HG03469 (cell line): ENCODE measurements at regions not wholly inside any gene's neighbourhood (a gene's known extent, or its start where the extent isn't known, plus 50 kb on each side); places are given as distances from the start of the nearest gene placed in this dataset.

Experiments
- ATAC-seq: cut with Tn5 transposase; IDR thresholded peaks from one replicate; pipeline ENCODE4 v1.9.1; 2021; ENCODE audit warnings: mild to moderate bottlenecking, moderate library complexity, moderate number of reproducible peaks; ENCODE audit not compliant: unreplicated experiment

DNA sequence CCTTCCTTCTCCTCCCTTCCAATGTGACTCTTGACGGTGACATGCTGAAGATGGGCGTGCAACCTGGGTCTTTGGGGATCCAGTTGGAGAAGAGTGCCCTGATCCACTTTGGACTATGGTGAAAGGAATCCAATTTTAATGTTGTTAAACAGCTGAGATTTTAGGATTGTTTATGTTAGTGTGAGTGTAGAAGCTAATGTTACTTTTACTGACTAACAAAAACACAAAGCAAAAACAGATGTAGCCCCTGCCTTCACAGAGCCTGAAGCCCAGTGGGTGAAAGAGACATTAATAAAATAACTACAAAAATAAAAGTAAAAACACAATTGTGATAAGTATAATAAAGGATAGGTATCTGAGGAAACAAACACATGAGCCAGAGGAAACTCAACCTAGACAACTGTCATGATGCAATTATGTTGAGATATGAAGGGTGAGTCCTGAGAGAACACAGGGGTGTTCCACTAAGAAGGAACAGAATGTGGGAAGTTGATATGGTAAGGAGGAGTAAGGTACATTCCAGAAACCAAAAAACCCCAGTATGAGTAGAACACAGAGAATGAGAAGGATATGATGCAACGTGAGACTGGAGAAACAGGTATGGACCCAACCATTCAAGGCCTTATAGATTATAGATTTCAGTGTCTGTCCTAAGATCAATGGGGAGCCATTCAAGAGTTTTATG, 115.1 kb upstream of the PMFBP1 start:
- ATAC-seq: no peak

DNA sequence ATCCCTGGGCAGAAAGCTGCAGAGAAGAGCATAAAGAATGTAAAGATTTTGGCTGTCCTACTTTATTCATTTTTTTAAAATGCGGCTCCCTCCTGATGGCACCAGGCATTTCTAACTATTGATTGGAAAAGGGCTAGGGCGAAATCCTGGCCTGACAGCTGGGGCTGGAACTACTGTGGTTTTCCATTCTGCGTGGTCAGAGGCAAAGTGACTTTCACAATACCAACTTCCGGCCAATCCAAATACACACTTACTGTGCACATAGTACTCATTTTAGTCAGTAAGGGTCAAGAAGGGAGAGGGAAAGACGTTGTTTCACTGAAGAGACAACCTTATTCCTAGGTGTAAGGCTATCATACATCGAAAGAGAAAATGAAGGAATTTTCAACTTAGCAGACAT, 113.8 kb upstream of the PMFBP1 start:
- no peak for ATAC-seq

DNA sequence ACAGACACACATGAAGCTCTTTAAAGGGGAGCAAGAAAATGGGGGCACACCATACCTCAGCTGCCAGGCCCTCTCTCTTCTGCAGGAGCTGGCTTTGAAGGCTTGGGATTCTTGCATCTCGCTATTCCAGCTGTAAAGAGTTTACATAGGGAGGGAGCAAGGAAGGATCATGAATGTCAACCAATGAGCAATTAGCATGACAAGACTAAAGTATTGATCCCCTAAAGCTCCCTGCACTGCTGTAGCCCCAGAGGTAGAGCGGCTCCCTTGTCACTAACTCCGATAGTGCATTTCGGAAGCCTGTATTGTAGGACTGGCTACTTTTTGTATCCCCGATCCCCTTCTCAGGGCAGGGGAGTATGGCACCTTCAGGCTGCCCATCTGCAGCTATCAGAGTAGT, 113.4 kb upstream of the PMFBP1 start:
- ATAC-seq: no peak

DNA sequence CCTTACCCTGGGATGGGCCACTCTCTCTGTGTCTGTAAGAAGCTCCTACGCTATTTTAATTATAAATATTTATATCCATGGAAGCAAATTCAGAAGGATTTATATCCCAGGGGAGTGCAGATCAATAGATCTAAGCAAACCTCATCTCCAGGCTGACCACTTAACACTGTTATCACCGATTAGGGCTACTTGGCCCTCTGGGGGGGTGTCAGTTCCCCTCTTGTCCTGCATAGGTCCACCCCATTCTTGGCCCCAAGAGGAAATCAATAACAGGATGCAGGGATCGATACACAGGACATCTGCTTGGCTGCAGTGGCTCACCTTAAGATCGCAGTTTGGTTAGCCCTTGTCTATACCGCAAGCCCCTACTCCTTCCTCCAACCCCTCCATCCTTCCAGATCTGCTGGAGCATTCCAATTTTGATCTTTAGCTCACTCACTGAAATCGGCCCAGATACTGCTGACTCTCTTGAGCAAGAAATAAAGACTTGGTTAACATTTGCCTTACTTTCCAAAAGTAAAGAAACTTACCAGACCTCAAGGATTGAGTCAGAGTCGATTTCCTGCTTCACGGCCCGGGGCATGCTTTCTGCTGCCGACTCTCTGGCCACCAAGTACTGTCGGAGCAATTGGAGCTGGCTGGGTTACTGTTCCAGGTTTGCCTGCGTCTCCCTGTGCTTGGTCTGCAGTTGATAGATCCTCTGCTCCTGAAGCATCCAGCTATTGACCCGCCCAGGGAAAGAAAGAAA, 112.3 kb upstream of the PMFBP1 start:
- ATAC-seq: no peak

DNA sequence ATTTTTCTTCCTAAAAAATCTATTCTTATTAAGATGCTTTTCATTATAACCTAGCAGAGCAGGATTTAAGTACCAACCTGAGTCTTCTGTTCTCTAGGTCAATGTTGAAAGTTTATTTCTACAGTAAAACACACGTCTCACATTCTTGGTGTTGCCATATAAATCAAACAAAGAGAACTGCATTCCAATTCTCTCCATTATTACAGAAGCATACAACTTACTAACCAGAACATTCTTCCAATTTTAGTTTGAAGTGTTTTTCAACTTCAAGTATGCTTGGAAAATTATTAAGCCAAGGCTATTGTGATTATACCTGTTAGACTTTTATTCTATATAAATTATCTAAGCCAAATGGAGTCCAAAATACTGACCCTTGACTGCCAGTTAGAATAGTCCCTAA, 110.4 kb upstream of the PMFBP1 start:
- no peak for ATAC-seq

DNA sequence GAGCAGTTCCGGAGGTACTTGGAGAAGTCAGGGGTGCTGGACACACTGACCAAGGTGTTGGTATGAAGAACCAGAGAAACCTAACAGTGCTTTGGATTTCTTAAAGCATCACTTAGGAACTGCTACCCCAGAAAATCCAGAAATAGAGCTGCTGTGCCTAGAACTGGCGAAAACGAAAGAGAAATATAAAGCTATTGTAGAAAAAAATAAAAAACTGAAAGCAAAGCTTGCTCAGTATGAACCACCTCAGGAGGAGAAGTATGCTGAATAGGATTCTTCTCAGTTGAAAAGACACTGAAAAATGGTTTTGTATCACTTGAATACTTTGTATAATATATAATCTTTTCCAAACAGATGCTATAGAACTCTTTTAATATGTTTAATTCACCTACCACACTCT, 106.3 kb upstream of the PMFBP1 start:
- ATAC-seq: no peak

DNA sequence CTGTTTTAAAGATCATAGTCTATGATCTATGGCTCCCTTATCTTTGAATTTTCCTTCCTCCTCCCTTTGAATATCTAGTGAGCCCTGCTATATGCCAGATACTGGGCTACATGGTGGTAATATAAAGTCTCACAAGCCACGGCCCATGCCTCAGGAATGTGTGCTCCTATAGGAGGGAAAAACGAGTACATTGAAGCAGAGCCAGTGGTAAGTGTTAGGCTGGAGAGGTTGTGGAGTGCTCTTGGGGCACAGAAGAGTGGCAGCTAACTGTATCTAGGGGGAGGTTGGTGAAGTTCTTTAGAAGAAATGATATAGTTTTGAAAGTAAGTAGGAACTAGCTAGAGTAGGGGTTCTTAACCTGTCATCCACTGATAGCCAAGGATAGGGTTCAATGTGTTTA, 105.8 kb upstream of the PMFBP1 start:
- no peak for ATAC-seq

DNA sequence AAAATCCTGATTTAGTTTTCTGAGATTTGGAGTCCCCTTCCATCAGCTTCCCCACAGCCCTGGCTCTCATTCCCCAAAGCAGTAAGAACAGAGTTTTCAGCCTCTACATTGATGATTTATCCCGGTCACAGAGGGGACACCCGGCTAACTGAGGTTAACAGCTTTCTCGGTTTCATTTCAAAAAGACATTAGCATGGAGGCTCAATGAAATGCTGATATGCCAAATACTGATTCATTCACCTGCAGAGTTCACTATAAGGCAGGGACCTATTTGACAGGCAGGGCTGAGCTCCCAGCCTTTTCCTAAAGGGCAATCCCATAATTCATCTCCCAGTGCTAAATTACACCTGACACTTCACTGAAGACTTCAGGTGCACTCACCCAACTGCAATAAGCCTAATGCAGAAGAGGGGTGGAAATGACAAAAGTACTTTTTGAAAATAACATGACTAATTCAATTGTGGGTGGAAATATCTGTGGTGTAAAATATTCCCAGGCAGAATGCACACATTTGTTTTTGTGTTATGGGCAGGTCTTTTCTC, 99.8 kb upstream of the PMFBP1 start:
- ATAC-seq: no peak

DNA sequence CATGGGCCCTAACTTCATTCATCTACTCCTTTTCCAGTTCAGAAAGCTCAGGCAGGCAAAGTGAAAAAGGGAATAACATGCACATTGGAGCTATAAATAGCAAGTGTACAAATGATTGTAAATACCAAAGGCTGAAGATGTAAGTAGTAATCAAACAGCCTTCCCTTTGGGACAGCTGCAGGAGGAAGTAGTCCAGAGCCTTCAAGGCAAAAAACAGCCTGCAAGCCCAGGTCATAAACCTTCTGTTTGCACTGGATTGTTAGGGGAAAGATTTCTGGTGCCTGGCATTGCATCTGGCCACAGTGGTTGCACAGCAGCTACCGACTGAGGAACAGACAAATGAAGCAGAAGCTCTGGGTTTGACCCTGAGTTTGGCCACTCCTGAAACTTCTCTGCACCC, 98.6 kb upstream of the PMFBP1 start:
- ATAC-seq: no peak

DNA sequence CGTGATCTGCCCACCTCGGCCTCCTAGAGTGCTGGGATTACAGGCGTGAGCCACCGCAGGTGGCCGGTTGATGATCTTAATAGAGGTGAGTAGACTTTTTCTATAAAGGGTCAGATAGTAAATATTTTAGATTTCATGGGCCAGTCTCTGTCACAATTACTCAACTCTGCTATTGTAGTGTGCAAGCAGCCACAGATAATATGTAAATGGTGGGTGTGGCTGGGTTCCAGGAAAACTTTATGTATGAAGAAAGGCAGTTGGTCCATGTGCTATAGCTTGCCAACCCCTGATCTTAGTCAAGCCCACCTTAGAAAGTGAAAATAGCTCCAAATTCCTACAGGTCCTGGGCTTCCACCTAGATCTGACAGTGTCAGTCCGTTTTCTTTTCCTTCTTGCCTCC, 94.9 kb upstream of the PMFBP1 start:
- no peak for ATAC-seq

DNA sequence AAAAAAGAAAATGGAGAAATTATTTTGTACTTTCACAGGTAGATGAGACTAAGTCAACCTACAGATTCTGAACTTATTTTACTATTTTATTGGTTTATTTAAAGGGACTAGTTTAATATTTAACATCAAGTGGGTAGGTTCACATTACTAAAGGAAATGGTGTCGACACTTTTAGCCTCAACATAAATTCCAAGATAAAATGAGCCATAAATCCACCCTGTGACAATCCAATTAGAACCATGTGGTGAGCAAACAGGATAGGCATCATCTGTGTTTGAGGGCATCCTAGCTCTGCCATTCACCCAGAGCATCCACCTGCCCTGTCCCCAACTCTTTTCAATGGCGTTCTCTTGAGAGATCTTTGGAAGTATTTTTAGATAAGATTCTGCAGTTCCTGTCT, 92.8 kb upstream of the PMFBP1 start:
- ATAC-seq: no peak

DNA sequence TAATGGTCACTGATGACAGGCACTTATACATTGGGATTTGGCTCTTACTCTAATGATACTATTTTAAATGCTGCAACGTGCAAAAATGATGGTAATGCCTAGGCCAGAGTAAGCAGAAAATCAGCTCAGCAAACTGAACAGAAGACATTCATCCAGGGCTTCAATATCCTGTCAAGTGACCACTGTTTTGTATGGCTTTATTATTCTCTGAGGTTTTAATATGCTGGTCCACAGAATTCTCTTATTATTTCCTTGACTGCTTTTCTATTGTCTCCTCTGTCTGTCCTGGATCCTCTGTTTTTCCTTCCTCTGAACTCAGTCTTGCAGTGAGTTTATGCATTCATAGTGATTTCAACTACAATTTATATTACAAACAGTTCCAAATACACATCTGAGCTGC, 90.8 kb upstream of the PMFBP1 start:
- ATAC-seq: no peak

DNA sequence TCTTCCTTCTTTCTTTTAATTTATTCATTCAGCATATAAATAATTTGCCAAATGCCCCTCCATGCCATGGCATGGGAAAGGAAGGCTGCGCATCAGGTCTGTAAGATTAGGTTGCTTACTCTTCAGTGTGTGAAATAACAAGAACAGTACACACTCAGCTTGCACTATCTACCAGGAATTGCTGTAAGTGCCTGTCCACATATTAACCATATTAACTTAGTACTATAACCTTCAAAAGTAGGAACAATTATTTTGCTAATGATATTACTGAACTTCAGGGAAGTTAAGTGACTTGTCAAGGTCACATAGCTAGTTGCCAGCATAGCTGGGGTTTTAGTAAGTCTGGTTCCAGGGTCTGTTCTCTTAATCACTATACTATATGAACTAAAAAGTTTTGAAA, 89.2 kb upstream of the PMFBP1 start:
- no peak for ATAC-seq

DNA sequence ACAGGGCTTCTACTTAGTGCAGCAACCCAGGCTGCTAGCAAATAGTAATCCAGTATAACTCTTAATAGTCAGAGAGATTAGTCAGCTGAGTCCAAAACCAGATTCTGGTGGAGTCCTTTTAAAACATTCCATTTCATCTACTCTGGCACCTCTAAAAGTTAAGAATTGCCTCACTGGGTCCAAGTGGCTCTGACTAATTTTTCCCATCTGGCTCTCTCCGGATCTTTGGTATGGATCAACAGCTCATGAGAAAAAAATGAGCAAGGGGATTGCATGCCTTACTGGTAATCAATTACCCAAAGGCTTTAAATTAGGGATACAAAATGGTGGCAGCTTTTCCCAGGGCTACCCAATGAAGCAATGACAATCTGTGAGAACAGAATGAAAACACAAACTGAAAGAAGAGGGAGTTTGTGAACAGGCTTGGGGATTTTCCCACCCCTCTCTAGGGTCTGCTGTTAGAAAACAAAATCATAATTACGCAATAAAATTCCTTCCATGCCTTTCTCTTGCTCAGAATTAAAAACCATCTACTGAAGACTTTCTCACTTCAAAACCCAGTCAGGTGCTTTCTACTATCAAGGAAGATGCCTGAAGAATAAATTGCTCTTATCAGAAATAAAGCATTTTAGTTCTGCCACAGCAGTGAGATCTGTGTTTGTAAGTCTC, 84.6 kb upstream of the PMFBP1 start:
- no peak for ATAC-seq

DNA sequence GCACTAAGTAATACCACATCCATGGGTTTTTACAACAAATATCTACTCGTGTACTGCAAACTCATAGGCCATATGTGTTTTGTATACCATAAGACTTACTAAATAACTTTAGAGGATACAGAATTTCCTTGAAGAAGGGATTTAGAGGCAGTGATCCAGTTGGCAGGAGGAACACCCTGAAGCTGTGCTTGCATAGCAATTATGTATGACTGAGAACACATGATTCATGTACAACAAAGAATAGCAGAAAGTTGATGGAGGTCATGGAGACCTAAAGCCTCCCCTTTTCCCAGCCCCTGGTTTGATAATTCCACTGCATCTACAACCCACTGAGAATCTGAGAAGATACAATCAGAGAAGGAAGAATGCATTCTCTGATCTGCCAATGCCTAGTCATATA, 83.8 kb upstream of the PMFBP1 start:
- ATAC-seq: no peak

DNA sequence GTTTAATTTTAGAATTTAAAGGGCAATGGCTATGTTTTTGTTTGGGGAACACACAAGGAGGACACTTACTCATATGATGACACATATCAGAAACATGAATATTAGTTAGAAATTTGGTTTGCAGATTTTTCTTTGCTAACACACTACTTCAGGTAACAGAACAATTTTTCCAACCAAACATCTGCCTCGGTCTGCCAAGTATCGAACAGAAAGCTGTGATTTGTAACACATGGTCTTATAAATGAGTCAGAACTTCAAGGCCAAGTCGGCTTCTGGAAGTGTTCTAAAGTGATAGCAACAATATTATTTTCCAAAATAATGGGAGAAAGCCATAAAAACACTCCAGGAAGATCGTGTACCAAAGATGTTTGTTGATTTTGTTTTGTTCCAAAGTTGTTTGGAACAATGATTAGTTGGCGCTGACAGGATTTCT, 75.9 kb upstream of the PMFBP1 start:
- no peak for ATAC-seq

DNA sequence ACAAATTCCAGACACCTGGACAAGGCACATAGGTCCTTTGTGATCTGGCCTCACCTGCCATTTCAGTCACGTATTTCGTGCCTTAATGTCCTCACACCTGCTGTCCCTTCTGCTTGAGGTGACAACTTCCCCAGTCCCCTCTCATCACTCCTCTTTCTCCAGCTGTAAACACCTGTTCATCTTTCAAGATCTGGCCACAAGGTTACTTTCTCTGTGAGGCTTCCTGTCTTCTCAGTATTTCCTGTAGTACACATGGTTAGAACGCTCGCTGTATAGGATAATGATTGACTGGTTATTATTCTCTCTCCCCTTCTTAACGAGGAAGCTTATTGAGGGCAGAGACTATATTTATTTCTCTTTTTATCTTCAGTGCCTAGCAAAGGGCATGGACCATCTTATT, 74.5 kb upstream of the PMFBP1 start:
- ATAC-seq: peak; percentile 57

DNA sequence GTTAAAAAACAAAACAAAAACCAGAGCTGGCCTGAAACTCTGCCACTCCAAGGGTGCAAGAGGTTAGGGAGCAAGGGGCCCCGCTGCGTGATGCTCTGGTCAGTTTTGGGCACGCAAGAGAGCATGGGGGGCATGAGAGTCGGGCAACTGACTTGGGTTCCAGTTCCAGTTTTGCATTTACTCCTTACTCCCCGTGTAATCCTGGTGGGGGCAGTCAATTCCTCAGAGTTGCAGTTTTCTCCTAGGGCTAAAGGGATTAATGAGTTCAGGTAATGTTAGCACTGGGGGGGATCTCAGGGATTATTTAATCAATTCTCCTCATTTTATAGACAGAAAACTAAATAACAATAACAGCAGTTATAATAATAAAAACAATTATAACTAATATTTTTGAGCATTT, 72.9 kb upstream of the PMFBP1 start:
- no peak for ATAC-seq

DNA sequence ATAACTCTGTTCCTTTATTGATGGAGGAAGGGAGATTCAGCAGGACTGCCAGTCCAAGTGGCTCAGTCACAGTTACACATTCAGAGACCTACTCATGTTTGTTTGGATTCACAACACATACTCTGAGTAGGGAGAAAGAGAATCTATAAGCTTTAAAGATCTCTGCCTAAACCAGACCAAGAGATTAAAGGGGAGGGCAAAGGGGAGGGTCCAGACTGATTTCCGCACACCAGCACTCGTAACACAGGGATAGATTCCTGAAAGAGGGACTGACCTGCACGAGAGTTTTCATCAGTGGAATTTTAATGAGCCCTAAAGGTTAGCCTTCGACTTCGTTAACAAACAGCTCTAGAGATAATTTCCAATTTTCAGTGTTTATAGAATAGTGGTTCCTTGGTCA, 71.7 kb upstream of the PMFBP1 start:
- no peak for ATAC-seq

DNA sequence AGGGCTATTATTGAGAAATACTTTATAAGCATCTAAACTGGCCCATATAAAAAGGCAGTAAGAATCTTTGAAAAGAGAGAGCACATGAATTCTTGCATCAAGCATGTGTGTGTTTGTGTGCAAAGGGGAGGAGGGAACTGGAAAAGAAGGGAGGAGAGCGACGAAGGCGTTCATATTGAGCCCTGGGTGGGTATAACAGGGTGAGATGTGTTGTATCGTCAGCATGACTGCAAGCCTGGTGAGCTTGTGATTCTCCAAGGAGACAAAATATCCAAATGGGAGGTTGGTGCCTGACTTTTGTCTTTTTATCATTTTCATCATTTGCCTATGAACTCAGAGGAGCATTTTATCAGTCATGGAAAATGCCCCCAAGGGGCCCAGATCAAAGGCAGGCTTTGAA, 70.8 kb upstream of the PMFBP1 start:
- ATAC-seq: no peak

DNA sequence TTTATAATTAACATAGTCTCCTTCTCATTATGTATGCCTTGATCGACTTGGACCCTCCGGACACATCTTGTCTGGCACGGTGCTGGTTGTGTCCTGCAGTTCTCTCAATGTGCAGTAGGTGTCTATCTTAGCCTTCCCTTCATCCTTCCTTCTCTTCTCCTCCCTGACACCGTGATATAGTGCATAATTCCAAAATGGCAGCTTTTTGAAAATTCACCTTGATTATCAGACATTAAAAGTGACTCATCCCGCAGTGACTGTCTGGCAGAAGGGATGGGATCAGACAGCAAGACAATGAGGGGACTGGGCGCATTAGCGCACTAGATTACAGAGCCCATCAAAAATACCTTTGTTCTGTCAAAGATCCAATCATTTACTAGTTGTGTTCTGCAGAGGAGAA, 70.0 kb upstream of the PMFBP1 start:
- no peak for ATAC-seq

DNA sequence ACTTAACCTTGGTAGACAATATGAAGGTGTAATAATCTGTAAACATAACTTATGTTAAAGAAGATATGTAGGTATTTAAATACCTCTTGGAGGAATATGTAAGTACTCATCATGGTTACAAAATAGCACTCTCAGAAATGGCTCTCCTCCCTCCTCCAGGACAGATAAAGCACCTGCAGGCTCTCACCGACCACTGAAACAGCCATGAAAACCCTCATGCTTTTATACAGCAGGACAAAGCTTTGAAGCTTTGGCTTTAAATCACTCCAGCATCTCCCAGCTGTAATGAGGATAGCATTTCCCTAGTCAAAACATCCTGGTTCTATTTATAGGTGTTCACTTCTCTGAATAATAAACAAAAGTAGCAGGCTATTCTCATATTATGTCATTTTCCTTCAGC, 69.1 kb upstream of the PMFBP1 start:
- no peak for ATAC-seq
